KMS-11 (cell line): ENCODE measurements at regions not wholly inside any gene's neighbourhood (a gene's known extent, or its start where the extent isn't known, plus 50 kb on each side); places are given as distances from the start of the nearest gene placed in this dataset.

Source experiments
- H2AFZ ChIP-seq: fragments of 200-600 bp; sonication (generic); 2 replicates; pipeline ENCODE4 v1.6.1; 2016; ENCODE audit warnings: antibody characterized with exemption, mixed run types, low read depth
- H3K27ac ChIP-seq: fragments of 200-600 bp; sonication (generic); 2 replicates; pipeline ENCODE4 v1.6.1; 2016; ENCODE audit warnings: mild to moderate bottlenecking, mixed run types
- H3K27me3 ChIP-seq: fragments of 200-600 bp; sonication (generic); 2 replicates; pipeline ENCODE4 v1.6.1; 2017; ENCODE audit warnings: mild to moderate bottlenecking, low read depth, mixed run types, moderate library complexity; ENCODE audit not compliant: insufficient read depth
- H3K36me3 ChIP-seq: fragments of 200-600 bp; sonication (generic); 2 replicates; pipeline ENCODE4 v1.6.1; 2017; ENCODE audit warnings: mild to moderate bottlenecking, mixed run types; ENCODE audit not compliant: insufficient read depth
- H3K4me1 ChIP-seq: fragments of 200-600 bp; sonication (generic); 2 replicates; pipeline ENCODE4 v1.6.1; 2016; ENCODE audit warnings: mild to moderate bottlenecking, low read depth, mixed run types; ENCODE audit not compliant: poor library complexity, severe bottlenecking
- H3K4me2 ChIP-seq: fragments of 200-600 bp; sonication (generic); 2 replicates; pipeline ENCODE4 v1.7.0; 2016; ENCODE audit warnings: mild to moderate bottlenecking, mixed run types
- H3K4me3 ChIP-seq: fragments of 200-600 bp; sonication (generic); IDR thresholded peaks from 2 replicates; pipeline ENCODE4 v1.6.1; 2017; ENCODE audit warnings: low read depth, low read length, mixed read lengths; ENCODE audit not compliant: insufficient read depth
- H3K79me2 ChIP-seq: fragments of 200-600 bp; sonication (generic); 2 replicates; pipeline ENCODE4 v1.6.1; 2016; ENCODE audit warnings: low read depth, mixed run types; ENCODE audit not compliant: insufficient read depth
- H3K9ac ChIP-seq: fragments of 200-600 bp; sonication (generic); 2 replicates; pipeline ENCODE4 v1.6.1; 2016; ENCODE audit warnings: mild to moderate bottlenecking, mixed run types
- H4K20me1 ChIP-seq: fragments of 200-600 bp; sonication (generic); 2 replicates; pipeline ENCODE4 v1.6.1; 2016; ENCODE audit warnings: mild to moderate bottlenecking, mixed run types; ENCODE audit not compliant: insufficient read depth
- TF ChIP-seq, protein P1 (sequence below): fragments of 200-600 bp; sonication (generic); conservative IDR thresholded peaks from 2 replicates; pipeline ENCODE4 v1.6.1; 2017; ENCODE audit warnings: low read depth, mild to moderate bottlenecking, antibody characterized with exemption, low read length, moderate library complexity, mixed read lengths

DNA sequence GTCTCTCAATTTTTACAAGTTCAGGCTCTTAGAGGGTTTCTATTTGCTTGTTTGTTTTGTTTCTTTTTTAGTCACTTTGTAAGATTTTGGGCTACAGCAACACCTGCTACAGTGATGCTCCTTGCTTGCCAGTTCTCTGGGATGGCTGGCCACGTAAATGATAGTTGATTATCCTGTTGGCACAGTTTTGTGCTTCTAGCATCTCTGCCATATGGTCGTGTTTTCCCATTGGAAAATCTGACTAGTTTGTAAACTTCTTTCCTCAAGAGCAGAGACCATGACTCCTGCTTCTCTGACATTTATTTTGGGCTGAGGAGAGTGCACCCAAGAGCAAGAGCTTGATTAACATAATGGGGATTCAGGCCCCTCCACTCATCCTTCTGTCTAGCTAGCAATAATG lies 1621.6 kb upstream of the RAG2 start:
- Histone ChIP-seq H3K27me3 (no peaks in the 10 kb centered on the region), H3K4me1 (no peaks in the 10 kb centered on the region), H4K20me1 (no peaks in the 10 kb centered on the region), H3K9ac (no peak overlapping the region), H3K27ac (no peak overlapping the region), H2AFZ (no peak overlapping the region), H3K4me3 (no peak overlapping the region), H3K36me3 (no peaks in the 10 kb centered on the region), H3K79me2 (no peaks in the 10 kb centered on the region), H3K4me2 (no peak overlapping the region)
- TF ChIP-seq, protein P1, sequence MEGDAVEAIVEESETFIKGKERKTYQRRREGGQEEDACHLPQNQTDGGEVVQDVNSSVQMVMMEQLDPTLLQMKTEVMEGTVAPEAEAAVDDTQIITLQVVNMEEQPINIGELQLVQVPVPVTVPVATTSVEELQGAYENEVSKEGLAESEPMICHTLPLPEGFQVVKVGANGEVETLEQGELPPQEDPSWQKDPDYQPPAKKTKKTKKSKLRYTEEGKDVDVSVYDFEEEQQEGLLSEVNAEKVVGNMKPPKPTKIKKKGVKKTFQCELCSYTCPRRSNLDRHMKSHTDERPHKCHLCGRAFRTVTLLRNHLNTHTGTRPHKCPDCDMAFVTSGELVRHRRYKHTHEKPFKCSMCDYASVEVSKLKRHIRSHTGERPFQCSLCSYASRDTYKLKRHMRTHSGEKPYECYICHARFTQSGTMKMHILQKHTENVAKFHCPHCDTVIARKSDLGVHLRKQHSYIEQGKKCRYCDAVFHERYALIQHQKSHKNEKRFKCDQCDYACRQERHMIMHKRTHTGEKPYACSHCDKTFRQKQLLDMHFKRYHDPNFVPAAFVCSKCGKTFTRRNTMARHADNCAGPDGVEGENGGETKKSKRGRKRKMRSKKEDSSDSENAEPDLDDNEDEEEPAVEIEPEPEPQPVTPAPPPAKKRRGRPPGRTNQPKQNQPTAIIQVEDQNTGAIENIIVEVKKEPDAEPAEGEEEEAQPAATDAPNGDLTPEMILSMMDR: no peak

DNA sequence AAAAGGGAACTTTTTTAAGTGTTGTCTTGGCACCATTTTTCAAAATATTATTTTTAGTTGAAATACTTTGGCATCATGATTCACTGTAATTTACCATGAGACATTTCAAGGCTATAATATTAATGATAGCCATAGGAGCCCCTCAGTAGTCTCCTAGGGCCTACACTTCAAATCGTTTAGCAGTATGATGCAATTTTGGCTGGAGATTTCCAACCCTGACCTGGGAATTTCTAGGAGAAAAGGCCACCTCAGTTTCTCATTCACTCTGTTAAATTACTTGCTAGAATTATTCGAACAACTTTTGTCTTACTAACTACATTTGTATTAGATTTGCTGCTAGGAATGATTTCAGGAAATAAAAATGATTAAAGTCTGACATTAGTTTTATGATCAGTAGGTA lies 1610.9 kb upstream of the RAG2 start:
- H3K4me3 ChIP-seq: no peak overlapping the region
- no peaks in the 10 kb centered on the region for H4K20me1 ChIP-seq
- no peak overlapping the region for H3K27ac ChIP-seq
- TF ChIP-seq, protein P1: no peak
- H3K27me3 ChIP-seq: no peaks in the 10 kb centered on the region
- no peaks in the 10 kb centered on the region for H3K4me1 ChIP-seq
- H3K4me2 ChIP-seq: no peak overlapping the region
- H3K79me2 ChIP-seq: no peaks in the 10 kb centered on the region
- no peaks in the 10 kb centered on the region for H3K36me3 ChIP-seq
- no peak overlapping the region for H3K9ac ChIP-seq
- H2AFZ ChIP-seq: no peak overlapping the region

DNA sequence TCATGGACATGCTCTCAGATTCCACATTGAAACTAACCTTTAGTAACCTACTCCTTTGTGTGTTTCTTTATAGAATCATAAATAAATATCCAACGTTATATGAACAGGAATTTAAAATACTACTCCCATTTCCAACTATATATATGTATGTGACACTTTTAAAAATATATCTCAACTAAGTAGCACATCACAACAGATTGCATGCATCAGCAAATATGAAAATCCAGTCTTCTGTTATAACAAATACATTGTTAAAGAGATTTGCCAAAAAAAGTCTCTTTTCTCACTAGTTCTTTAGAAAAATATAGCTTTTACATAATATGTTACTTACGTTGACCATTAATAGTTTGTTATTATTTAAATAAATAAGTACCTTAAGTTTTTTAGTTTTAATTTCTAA lies 1608.6 kb upstream of the RAG2 start:
- Histone ChIP-seq H3K79me2 (no peaks in the 10 kb centered on the region), H3K36me3 (no peaks in the 10 kb centered on the region), H3K4me1 (no peaks in the 10 kb centered on the region), H3K27me3 (no peaks in the 10 kb centered on the region), H3K4me3 (no peak overlapping the region), H2AFZ (no peak overlapping the region), H3K4me2 (no peak overlapping the region), H4K20me1 (no peaks in the 10 kb centered on the region), H3K27ac (no peak overlapping the region), H3K9ac (no peak overlapping the region)
- TF ChIP-seq, protein P1: no peak

DNA sequence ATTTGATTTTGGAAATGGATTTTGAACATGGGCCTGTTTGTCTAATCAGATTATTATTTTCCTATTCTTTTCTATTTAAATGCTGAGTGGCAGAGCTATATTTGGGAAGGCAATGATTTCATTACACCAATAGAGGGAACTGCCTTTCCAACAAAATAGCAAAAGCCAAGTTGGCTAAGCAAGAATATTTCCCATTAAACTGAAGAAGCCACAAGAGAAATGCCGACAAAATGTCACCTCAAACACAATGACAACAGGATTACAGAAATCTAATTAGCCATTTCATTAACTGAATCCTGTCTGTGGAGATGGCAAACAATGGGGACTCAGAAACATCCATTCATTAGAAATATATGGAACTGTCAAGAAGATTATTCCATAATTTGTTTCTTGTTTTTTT lies 1593.1 kb upstream of the RAG2 start:
- Histone ChIP-seq H3K9ac (no peak overlapping the region), H3K4me1 (no peaks in the 10 kb centered on the region), H3K36me3 (no peaks in the 10 kb centered on the region), H2AFZ (no peak overlapping the region), H3K4me3 (no peak overlapping the region), H3K79me2 (no peaks in the 10 kb centered on the region), H3K4me2 (no peak overlapping the region), H3K27ac (no peak overlapping the region), H4K20me1 (no peaks in the 10 kb centered on the region), H3K27me3 (no peaks in the 10 kb centered on the region)
- TF ChIP-seq, protein P1: no peak
